Neural progenitor cell (in vitro differentiated cells): ENCODE measurements at regions not wholly inside any gene's neighbourhood (a gene's known extent, or its start where the extent isn't known, plus 50 kb on each side); places are given as distances from the start of the nearest gene placed in this dataset.

Source experiments
- DNase-seq: peaks from one replicate; pipeline ENCODE4 v3.0.0-alpha.2; 2016; ENCODE audit warnings: low spot score
- H2AFZ ChIP-seq: fragments of 200-600 bp; sonication (generic); replicated peaks from 2 replicates; pipeline ENCODE4 v1.6.1; 2016; ENCODE audit warnings: antibody characterized with exemption
- H3F3A ChIP-seq: fragments of 200-600 bp; sonication (generic); 2 replicates; pipeline ENCODE4 v1.6.1; 2016; ENCODE audit warnings: antibody characterized with exemption, low read depth
- H3K27ac ChIP-seq: fragments of 200-600 bp; sonication (generic); 2 replicates; pipeline ENCODE4 v1.5.1; 2016; ENCODE audit warnings: mild to moderate bottlenecking
- H3K27me3 ChIP-seq: fragments of 200-600 bp; sonication (generic); 2 replicates; pipeline ENCODE4 v1.6.1; 2016; ENCODE audit warnings: mild to moderate bottlenecking, moderate library complexity
- H3K36me3 ChIP-seq: fragments of 200-600 bp; sonication (generic); 2 replicates; pipeline ENCODE4 v1.5.1; 2016
- H3K4me1 ChIP-seq: fragments of 200-600 bp; sonication (generic); 2 replicates; pipeline ENCODE4 v1.6.1; 2016; ENCODE audit warnings: mixed run types
- H3K4me2 ChIP-seq: fragments of 200-600 bp; sonication (generic); 2 replicates; pipeline ENCODE4 v1.6.1; 2016
- H3K4me3 ChIP-seq: fragments of 200-600 bp; sonication (generic); 2 replicates; pipeline ENCODE4 v1.5.1; 2016
- H3K79me2 ChIP-seq: fragments of 200-600 bp; sonication (generic); 2 replicates; pipeline ENCODE4 v1.6.1; 2016; ENCODE audit warnings: low read depth
- H3K9ac ChIP-seq: fragments of 200-600 bp; sonication (generic); 2 replicates; pipeline ENCODE4 v1.6.1; 2016
- H3K9me3 ChIP-seq: fragments of 200-600 bp; sonication (generic); 2 replicates; pipeline ENCODE4 v1.5.1; 2016; ENCODE audit warnings: low read depth
- H4K20me1 ChIP-seq: fragments of 200-600 bp; sonication (generic); 2 replicates; pipeline ENCODE4 v1.6.1; 2016; ENCODE audit warnings: low read depth
- H3K27ac Mint-ChIP-seq: 3 replicates; pipeline ENCODE4 v1.8.0; 2021; ENCODE audit warnings: mixed read lengths
- H3K27me3 Mint-ChIP-seq: 2 replicates; pipeline ENCODE4 v1.8.0; 2022; ENCODE audit warnings: low read depth, mild to moderate bottlenecking, inconsistent platforms, moderate library complexity, mixed read lengths; ENCODE audit not compliant: insufficient read depth
- H3K36me3 Mint-ChIP-seq: 3 replicates; pipeline ENCODE4 v1.8.0; 2021; ENCODE audit warnings: mixed read lengths
- H3K4me1 Mint-ChIP-seq: 3 replicates; pipeline ENCODE4 v1.8.0; 2021; ENCODE audit warnings: mixed read lengths
- H3K4me3 Mint-ChIP-seq: 3 replicates; pipeline ENCODE4 v1.8.0; 2021; ENCODE audit warnings: mild to moderate bottlenecking, moderate library complexity, mixed read lengths
- H3K9me3 Mint-ChIP-seq: 3 replicates; pipeline ENCODE4 v1.8.0; 2020; ENCODE audit warnings: mixed read lengths
- EZH2 ChIP-seq: fragments of 200-600 bp; sonication (generic); IDR thresholded peaks from 2 replicates; pipeline ENCODE4 v1.6.1; 2017; ENCODE audit warnings: antibody characterized with exemption, mild to moderate bottlenecking, moderate library complexity
- EZH2phosphoT487 ChIP-seq: fragments of 200-600 bp; sonication (generic); IDR thresholded peaks from 2 replicates; pipeline ENCODE4 v1.6.1; 2017; ENCODE audit warnings: antibody characterized with exemption
- TF ChIP-seq, protein P1 (sequence below): fragments of 200-600 bp; sonication (generic); IDR thresholded peaks from 2 replicates; pipeline ENCODE4 v1.5.1; 2017; ENCODE audit warnings: antibody characterized with exemption, mild to moderate bottlenecking

DNA sequence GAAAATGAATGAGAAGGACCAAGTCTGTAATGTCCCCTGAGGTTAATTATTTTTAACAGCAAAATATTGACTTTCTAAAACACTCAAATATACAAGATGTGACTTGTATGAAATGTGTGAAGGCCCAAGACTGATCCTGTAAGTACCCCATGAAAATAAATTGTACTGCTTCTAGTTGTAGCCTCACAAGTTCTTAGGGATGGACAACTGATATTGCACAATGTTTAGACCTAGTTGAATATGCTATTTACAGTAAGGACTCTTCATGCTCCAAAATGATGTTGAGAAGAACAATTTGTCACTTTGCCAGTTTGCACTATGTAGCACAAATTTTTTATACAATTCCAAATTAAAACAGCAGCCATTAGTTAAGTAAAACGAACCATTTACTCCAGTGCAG lies 139.7 kb upstream of the GDNF start:
- Histone ChIP-seq H3K4me2 (no peak overlapping the region), H3F3A (no peaks in the 10 kb centered on the region), H3K9ac (no peak overlapping the region), H3K27me3 (no peaks in the 10 kb centered on the region), H4K20me1 (no peaks in the 10 kb centered on the region), H2AFZ (no peak overlapping the region), H3K36me3 (no peaks in the 10 kb centered on the region), H3K4me3 (no peak overlapping the region), H3K27ac (no peak overlapping the region), H3K4me1 (no peaks in the 10 kb centered on the region), H3K9me3 (no peaks in the 10 kb centered on the region), H3K79me2 (no peaks in the 10 kb centered on the region)
- no peak for DNase-seq
- Mint-ChIP-seq H3K4me3 (no peak overlapping the region), H3K9me3 (peaks cover 6% of the 10 kb centered on the region), H3K27ac (no peak overlapping the region), H3K4me1 (no peaks in the 10 kb centered on the region), H3K27me3 (peaks cover 10% of the 10 kb centered on the region), H3K36me3 (no peaks in the 10 kb centered on the region)
- TF ChIP-seq, protein P1, sequence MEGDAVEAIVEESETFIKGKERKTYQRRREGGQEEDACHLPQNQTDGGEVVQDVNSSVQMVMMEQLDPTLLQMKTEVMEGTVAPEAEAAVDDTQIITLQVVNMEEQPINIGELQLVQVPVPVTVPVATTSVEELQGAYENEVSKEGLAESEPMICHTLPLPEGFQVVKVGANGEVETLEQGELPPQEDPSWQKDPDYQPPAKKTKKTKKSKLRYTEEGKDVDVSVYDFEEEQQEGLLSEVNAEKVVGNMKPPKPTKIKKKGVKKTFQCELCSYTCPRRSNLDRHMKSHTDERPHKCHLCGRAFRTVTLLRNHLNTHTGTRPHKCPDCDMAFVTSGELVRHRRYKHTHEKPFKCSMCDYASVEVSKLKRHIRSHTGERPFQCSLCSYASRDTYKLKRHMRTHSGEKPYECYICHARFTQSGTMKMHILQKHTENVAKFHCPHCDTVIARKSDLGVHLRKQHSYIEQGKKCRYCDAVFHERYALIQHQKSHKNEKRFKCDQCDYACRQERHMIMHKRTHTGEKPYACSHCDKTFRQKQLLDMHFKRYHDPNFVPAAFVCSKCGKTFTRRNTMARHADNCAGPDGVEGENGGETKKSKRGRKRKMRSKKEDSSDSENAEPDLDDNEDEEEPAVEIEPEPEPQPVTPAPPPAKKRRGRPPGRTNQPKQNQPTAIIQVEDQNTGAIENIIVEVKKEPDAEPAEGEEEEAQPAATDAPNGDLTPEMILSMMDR = no peak
- TF ChIP-seq EZH2 (no peak), EZH2phosphoT487 (no peak)

DNA sequence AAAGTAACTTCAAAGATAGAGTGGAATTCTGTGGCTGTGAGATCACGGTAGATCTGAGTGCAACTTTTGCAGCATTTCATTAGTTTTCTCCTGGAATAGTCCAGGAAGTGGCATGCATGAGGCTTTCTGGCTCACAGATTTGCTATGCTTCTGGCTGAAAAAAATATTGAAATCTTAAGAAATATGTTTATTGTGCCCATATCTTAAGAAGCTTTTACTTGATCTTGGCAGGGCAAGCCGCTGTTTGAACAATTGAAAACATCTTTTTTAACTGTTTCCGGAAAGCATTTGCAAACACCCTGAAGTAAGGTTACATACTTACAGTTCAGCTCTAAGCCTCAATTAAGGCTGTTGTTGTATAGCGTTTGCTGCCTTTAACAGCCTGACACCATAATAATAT lies 135.7 kb upstream of the GDNF start:
- no peak overlapping the region for H2AFZ ChIP-seq
- no peaks in the 10 kb centered on the region for H3K79me2 ChIP-seq
- peaks cover under 1% of the 10 kb centered on the region for H3K9me3 Mint-ChIP-seq
- no peak overlapping the region for H3K27ac Mint-ChIP-seq
- H3K27me3 Mint-ChIP-seq = no peaks in the 10 kb centered on the region
- no peaks in the 10 kb centered on the region for H4K20me1 ChIP-seq
- H3K36me3 ChIP-seq = no peaks in the 10 kb centered on the region
- H3K4me2 ChIP-seq = no peak overlapping the region
- no peak for DNase-seq
- no peak overlapping the region for H3K4me3 Mint-ChIP-seq
- H3K4me1 ChIP-seq = no peaks in the 10 kb centered on the region
- H3K36me3 Mint-ChIP-seq = no peaks in the 10 kb centered on the region
- H3K27me3 ChIP-seq = no peaks in the 10 kb centered on the region
- H3K9ac ChIP-seq = no peak overlapping the region
- H3K4me1 Mint-ChIP-seq = no peaks in the 10 kb centered on the region
- no peaks in the 10 kb centered on the region for H3K9me3 ChIP-seq
- no peaks in the 10 kb centered on the region for H3F3A ChIP-seq
- no peak overlapping the region for H3K27ac ChIP-seq
- TF ChIP-seq, protein P1 = no peak
- TF ChIP-seq EZH2phosphoT487 = no peak
- no peak for TF ChIP-seq EZH2
- no peak overlapping the region for H3K4me3 ChIP-seq

DNA sequence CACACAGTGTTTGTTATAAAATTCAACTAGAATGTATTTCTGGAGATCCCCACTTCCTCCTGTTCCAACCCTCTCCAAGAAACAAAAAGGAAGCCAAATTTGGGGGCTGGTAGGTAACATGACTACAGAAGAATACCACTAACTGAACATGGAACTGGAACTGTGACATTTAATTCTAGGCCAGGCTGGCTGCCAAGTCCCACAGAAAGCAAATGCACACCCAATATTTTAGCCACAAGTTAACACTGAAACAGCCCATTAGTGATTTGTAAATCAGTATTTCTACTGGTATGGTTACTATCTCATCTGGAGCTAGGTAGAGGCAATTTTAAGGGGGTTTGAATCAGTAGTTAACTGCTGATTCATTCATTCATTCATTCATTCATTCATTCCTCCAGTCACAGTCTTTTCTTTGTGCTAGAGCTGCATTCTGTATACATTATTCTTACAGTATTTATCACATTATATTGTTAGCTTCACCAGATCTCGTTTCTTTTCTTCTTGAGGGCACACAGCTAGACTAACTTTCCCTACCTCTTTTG lies 131.7 kb upstream of the GDNF start:
- Histone ChIP-seq H3K9ac (no peak overlapping the region), H3K4me1 (no peaks in the 10 kb centered on the region), H3F3A (no peaks in the 10 kb centered on the region), H3K4me2 (no peak overlapping the region), H3K79me2 (no peaks in the 10 kb centered on the region), H3K27me3 (no peaks in the 10 kb centered on the region), H3K27ac (no peak overlapping the region), H4K20me1 (no peaks in the 10 kb centered on the region), H2AFZ (no peak overlapping the region), H3K4me3 (no peak overlapping the region), H3K36me3 (no peaks in the 10 kb centered on the region), H3K9me3 (no peaks in the 10 kb centered on the region)
- TF ChIP-seq EZH2 = no peak
- TF ChIP-seq, protein P1 = no peak
- no peak for DNase-seq
- no peaks in the 10 kb centered on the region for H3K27me3 Mint-ChIP-seq
- H3K4me3 Mint-ChIP-seq = no peak overlapping the region
- H3K9me3 Mint-ChIP-seq = no peaks in the 10 kb centered on the region
- no peak overlapping the region for H3K27ac Mint-ChIP-seq
- H3K36me3 Mint-ChIP-seq = no peaks in the 10 kb centered on the region
- H3K4me1 Mint-ChIP-seq = no peaks in the 10 kb centered on the region
